ENCODE measurements at regions not wholly inside any gene's neighbourhood (a gene's known extent, or its start where the extent isn't known, plus 50 kb on each side); places are given as distances from the start of the nearest gene placed in this dataset.

- DNase-seq: no peak
Measured at GRCh38 chr3:31482493-31483200, 50.1 kb upstream of the STT3B start.

Data from NK-92 treated with Interleukin-12 subunit alpha and Interleukin-12 subunit beta, amount 100 ng/mL, for 24 hours (cell line).